IPS DF 4.7 (cell line): ENCODE measurements at regions not wholly inside any gene's neighbourhood (a gene's known extent, or its start where the extent isn't known, plus 50 kb on each side); places are given as distances from the start of the nearest gene placed in this dataset.
"Not testable (repeated sequence)": the region's sequence is repeated elsewhere in the genome, so short reads cannot be mapped to it uniquely, and the experiment has no call there.

Experiments used
- DNase-seq: peaks from one replicate; pipeline ENCODE4 v3.0.0-alpha.2; 2013; ENCODE audit warnings: low spot score; ENCODE audit errors: extremely low read depth

GRCh38 chr4:124817531-124817930 lies 105.0 kb upstream of the ANKRD50 start:
- DNase-seq = no peak

- DNase-seq = not testable (repeated sequence)
Measured at GRCh38 chr4:124812203-124812602, 99.7 kb upstream of the ANKRD50 start.

GRCh38 chr4:124810827-124811226 lies 98.3 kb upstream of the ANKRD50 start:
- no peak for DNase-seq

GRCh38 chr4:124807421-124807820 lies 94.9 kb upstream of the ANKRD50 start:
- DNase-seq = no peak

GRCh38 chr4:124806403-124806802 lies 93.9 kb upstream of the ANKRD50 start:
- DNase-seq = no peak

- DNase-seq = no peak
Measured at GRCh38 chr4:124804584-124804983, 92.1 kb upstream of the ANKRD50 start.

GRCh38 chr4:124804041-124804440 lies 91.5 kb upstream of the ANKRD50 start:
- no peak for DNase-seq

GRCh38 chr4:124803641-124804040 lies 91.1 kb upstream of the ANKRD50 start:
- no peak for DNase-seq

GRCh38 chr4:124803026-124803425 lies 90.5 kb upstream of the ANKRD50 start:
- DNase-seq = no peak

- no peak for DNase-seq
Measured at GRCh38 chr4:124797223-124797622, 84.7 kb upstream of the ANKRD50 start.

- DNase-seq = no peak
Measured at GRCh38 chr4:124790471-124790870, 77.9 kb upstream of the ANKRD50 start.

- no peak for DNase-seq
Measured at GRCh38 chr4:124786634-124787033, 74.1 kb upstream of the ANKRD50 start.

- DNase-seq = no peak
Measured at GRCh38 chr4:124785645-124786044, 73.1 kb upstream of the ANKRD50 start.

- DNase-seq = no peak
Measured at GRCh38 chr4:124783847-124784246, 71.3 kb upstream of the ANKRD50 start.

GRCh38 chr4:124777007-124777406 lies 64.5 kb upstream of the ANKRD50 start:
- DNase-seq = no peak

- DNase-seq = no peak
Measured at GRCh38 chr4:124768596-124769365, 56.2 kb upstream of the ANKRD50 start.

GRCh38 chr4:124762956-124763355 lies 50.4 kb upstream of the ANKRD50 start:
- no peak for DNase-seq
